ENCODE measurements at regions not wholly inside any gene's neighbourhood (a gene's known extent, or its start where the extent isn't known, plus 50 kb on each side); places are given as distances from the start of the nearest gene placed in this dataset.
A peak's percentile ranks its signal among the peaks of the same experiment; 100 is the strongest.
"Not testable (repeated sequence)": the region's sequence is repeated elsewhere in the genome, so short reads cannot be mapped to it uniquely, and the experiment has no call there.

DNA sequence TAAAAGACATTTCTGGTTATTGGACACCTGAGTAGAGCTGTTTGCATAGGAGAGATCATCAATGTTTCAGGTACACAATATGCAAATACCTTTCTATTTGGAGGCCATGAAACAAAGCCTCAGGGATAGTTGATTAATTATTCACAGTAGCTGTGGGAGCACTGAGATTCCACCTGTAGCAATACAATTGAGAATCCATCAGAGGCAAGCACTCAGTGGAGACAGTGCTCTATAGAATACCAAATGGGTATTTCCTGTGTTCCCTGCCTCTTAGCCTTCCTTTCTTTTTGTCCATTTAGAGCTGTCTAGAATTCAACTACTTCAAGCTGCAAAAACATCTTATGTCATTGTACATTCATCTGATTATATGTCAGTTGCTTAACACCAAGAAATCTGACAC, 1754.0 kb upstream of the ACO1 start (continued):
- TF ChIP-seq RBBP5 (IDR thresholded peaks at IDR 0.05; ENCODE audit: borderline replicate concordance, low read depth, low read length), result no peak

DNA sequence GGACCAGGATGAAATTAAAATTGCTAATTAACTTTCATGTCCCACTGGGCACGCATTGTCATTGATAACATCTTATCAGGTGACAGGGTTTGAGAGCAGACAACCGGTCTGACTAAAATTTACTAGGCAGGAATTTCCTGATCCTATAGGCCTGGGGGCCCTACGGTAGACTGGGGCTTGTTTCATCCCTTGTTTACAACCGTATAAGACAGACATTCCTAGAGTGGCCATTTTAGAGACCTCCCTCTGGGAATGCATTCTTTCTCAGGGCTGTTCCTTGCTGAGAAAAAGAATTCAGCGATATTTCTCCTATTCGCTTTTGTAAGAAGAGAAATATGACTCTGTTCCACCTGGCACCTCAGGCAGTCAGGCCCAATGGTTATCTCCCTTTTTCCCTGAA, 1737.8 kb upstream of the ACO1 start:
- H2BK5ac ChIP-seq (ENCODE audit: low read depth, low read length); H4K8ac ChIP-seq (ENCODE audit: extremely low read depth, insufficient read depth, low read length); H3K9ac ChIP-seq (replicated peaks in 1 of 4; ENCODE audit: extremely low read depth in 1 of 4, low read depth in 3 of 4, low read length in 3 of 4); DNase-seq (ENCODE audit: low read depth in 1 of 2, low spot score in 2 of 2); H3K27ac ChIP-seq (ENCODE audit: low read depth, low read length); FAIRE-seq; H3K4ac ChIP-seq (replicated peaks; ENCODE audit: insufficient read length, low read depth, low read length); H3K56ac ChIP-seq (replicated peaks; ENCODE audit: insufficient read length, low read depth, low read length); H2BK120ac ChIP-seq (replicated peaks; ENCODE audit: low read depth, low read length); H3K79me1 ChIP-seq (ENCODE audit: low read depth, low read length); POLR2A ChIA-PET (ENCODE audit: partially characterized antibody); H2AK5ac ChIP-seq (ENCODE audit: low read depth, low read length); H4K91ac ChIP-seq (replicated peaks; ENCODE audit: insufficient read length, low read length); H3K4me3 ChIP-seq (ENCODE audit: extremely low read depth in 1 of 4, insufficient read depth in 2 of 4, low read depth in 3 of 4, low read length in 4 of 4); H3K4me1 ChIP-seq (replicated peaks in 1 of 4; ENCODE audit: control insufficient read depth in 3 of 4, insufficient read depth in 4 of 4, low read length in 3 of 4); H3K18ac ChIP-seq (ENCODE audit: extremely low read depth, low read length); H2AFZ ChIP-seq (ENCODE audit: low read length); CTCF ChIA-PET (ENCODE audit: partially characterized antibody); H2BK15ac ChIP-seq (ENCODE audit: low read length); H3K27me3 ChIP-seq (replicated peaks in 1 of 4; ENCODE audit: control insufficient read depth in 3 of 4, extremely low read depth in 1 of 4, insufficient read depth in 3 of 4, low read length in 3 of 4); H2BK12ac ChIP-seq (ENCODE audit: low read depth, low read length); H4K5ac ChIP-seq (ENCODE audit: insufficient read length, low read depth, low read length); H3K79me2 ChIP-seq (ENCODE audit: control insufficient read depth in 1 of 2, insufficient read depth in 2 of 2, low read length in 2 of 2); H3K23me2 ChIP-seq (ENCODE audit: low read depth, low read length); H3K36me3 ChIP-seq (ENCODE audit: control insufficient read depth in 2 of 4, insufficient read depth in 4 of 4, low read length in 3 of 4); H3K23ac ChIP-seq (ENCODE audit: insufficient read length); H3K4me2 ChIP-seq (ENCODE audit: insufficient read depth in 1 of 2, low read depth in 2 of 2, low read length in 2 of 2); H3K14ac ChIP-seq (ENCODE audit: insufficient read length); H2BK20ac ChIP-seq (ENCODE audit: low read length); H4K20me1 ChIP-seq (replicated peaks in 1 of 2; ENCODE audit: control insufficient read depth in 1 of 2, insufficient read depth in 2 of 2, low read length in 2 of 2): not testable (repeated sequence)
- TF ChIP-seq EP300 (IDR thresholded peaks at IDR 0.05; ENCODE audit: borderline replicate concordance in 1 of 2, low read depth in 2 of 2, low read length in 2 of 2), result peak in 1 of 2 experiments; percentile 91; a peak in 1 of 3 replicates
- WGBS, 2 experiments (ENCODE audit: extremely low coverage in 1 of 2, insufficient coverage in 1 of 2, insufficient read length in 1 of 2, insufficient replicate concordance in 2 of 2, low coverage in 1 of 2, low lambda C conversion rate in 2 of 2, missing lambda C conversion rate in 1 of 2), result 95% methylated on average over 6 of the region's 6 CpGs; no CpG with 5 or more reads in 1 of the 2 experiments
- H3K9me3 ChIP-seq (ENCODE audit: insufficient read depth in 2 of 2, low read depth in 1 of 2, low read length in 1 of 2), result peaks cover 7 to 14% of the 10 kb centered on the region in 2 experiments; a peak in 1 of 4 replicates
